Activated CD4-positive, alpha-beta T cell treated with anti-CD3 and anti-CD28 coated beads for 24 hours (primary cell): ENCODE measurements at regions not wholly inside any gene's neighbourhood (a gene's known extent, or its start where the extent isn't known, plus 50 kb on each side); places are given as distances from the start of the nearest gene placed in this dataset.

Source experiments
- DNase-seq, 2 donors: peaks; one replicate each; pipeline ENCODE4 v3.0.0-alpha.2; 2020; ENCODE audit warnings: low read depth in 2 of 2

- no peak for DNase-seq
Observed at GRCh38 chr7:92973293-92973731, 136.9 kb upstream of the CDK6 start.

DNA sequence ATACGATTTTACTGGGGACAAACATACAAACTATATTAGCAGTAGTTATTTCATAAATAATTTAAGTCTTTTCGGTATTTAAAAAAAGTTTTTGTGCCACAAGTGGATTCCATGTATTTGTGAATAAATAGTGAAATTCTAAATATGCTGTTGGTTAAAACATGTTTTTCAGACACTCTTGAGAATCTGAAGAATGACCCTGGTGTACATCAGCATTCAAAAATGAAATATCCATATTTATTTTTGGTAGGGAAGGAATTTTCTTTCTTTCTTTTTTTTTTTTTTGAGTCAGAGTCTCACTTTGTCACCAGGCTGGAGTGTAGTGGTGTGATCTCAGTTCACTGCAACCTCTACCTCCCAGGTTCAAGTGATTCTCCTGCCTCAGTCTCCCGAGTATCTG, 136.1 kb upstream of the CDK6 start:
- DNase-seq = no peak

DNA sequence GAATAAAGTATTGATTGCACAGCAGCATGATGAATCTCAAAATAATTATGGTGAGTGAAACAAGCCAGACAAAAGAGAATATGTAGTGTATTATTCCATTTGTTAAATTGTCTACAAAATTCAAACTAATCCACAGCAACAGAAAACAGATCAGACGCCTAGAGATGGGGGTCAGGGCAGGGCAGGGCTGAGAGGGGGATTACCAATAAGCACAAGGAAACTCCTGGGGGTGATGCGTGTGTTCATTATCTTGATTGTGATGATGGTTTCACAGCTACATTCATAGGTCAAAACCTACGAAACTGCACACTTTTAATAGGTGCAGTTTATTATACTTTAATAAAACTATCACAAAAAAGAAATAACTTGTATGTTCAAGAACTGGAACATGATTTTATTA, 132.7 kb upstream of the CDK6 start:
- no peak for DNase-seq

- DNase-seq = no peak
Observed at GRCh38 chr7:92968502-92968901, 132.1 kb upstream of the CDK6 start.

- DNase-seq = no peak
Observed at GRCh38 chr7:92967238-92967637, 130.9 kb upstream of the CDK6 start.

DNA sequence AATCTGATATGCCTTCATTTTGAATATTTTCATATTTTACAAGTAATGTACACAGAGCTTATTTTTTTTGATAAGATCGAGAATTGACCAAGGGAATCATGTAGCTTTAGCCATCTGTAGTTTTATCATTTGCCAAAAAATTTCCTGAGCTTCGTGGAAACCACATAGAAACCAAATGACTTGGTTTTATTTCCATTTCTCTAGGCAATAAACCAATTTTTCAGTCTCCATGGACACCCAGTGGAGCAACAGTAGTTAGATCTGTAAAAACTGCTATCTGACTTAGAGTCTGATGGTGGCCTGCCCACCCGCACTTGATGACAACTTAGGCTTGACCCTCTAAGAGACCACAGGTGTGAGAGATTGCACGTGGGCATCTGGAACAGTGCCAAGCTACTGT, 127.8 kb upstream of the CDK6 start:
- no peak for DNase-seq

DNA sequence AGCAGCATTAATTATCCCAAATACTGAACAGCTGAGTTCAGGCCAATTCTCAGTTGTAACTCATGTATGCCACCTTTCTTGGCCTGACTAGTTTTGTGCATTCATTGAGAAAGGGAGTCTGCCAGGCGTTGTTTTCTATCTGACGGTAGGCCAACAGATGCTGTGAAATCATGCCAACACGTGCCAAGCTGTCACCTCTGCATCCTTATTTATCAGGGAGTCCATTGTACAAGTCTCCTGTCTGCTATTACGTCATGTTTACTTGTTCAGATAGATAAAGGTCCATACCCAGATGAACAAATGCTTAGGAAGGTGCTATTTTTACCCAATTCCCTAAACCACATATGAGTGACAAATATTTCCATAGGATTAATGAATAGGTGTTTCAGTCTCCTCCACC, 127.2 kb upstream of the CDK6 start:
- DNase-seq = no peak

- no peak for DNase-seq
Observed at GRCh38 chr7:92961961-92962360, 125.6 kb upstream of the CDK6 start.

DNA sequence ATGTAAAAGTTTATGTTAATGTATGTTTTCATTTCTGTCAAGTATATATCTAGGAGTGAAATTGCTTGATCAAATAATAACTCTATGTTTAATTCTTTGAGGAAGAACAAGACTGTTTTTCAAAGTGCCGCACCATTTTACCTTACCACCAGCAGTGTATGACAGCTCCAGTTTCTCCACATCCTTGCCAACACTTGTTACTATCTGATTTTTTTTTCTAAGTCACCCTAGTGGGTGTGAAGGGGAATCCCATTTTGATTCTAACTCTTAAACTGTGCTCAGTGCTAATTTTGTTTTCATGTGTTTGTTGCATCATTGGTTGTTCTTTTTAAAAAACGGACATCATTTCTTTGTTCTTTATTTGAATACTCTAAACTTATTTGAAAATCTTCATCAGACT, 120.2 kb upstream of the CDK6 start:
- no peak for DNase-seq

- peak; percentile 4 for DNase-seq
Observed at GRCh38 chr7:92955081-92955480, 118.7 kb upstream of the CDK6 start.

GRCh38 chr7:92953657-92954056, 117.3 kb upstream of the CDK6 start:
- DNase-seq = no peak

DNA sequence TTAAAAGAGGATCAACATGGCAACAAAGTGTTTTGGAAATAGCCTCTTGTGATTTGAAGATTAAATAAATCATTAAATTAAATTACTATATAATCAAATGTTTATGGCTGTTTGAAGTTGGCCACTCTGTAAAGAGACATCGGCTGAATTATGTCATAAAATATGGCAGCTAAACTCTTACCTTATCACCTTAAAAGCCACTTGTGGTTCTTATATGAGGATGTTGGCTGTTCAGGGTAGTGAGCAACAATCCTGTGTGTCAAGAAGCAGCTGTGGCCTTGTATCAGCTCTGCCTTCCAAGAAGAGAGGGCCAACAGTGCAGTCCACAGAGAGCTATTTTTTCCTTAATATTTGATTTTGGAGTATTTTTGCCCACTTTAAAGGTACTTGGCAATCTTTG, 113.4 kb upstream of the CDK6 start:
- no peak for DNase-seq

- no peak for DNase-seq
Observed at GRCh38 chr7:92945840-92946239, 109.5 kb upstream of the CDK6 start.

DNA sequence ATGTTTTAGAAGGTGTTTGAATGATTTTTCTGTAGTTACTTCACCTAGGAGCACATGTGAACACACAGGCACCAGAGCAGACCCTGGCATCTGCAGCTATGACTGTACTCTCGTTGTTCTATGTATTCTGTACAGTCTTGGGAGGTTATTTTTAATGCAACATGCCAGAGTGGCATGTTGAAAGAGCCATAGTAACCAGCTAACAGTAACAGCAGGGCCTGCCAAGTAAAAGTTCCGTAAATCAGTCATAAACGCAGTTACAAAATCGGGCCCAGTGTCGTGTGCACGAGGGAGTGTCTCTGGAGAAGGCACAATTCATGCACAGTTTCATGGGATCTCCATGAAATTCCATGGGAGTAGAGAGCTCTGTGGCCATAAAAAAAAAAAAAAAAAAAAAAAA, 108.3 kb upstream of the CDK6 start:
- no peak for DNase-seq

GRCh38 chr7:92942706-92943105, 106.3 kb upstream of the CDK6 start:
- peak in 1 of 2 donors; percentile 2 for DNase-seq

- DNase-seq = no peak
Observed at GRCh38 chr7:92939666-92940360, 103.4 kb upstream of the CDK6 start.

GRCh38 chr7:92934096-92934495, 97.7 kb upstream of the CDK6 start:
- no peak for DNase-seq

DNA sequence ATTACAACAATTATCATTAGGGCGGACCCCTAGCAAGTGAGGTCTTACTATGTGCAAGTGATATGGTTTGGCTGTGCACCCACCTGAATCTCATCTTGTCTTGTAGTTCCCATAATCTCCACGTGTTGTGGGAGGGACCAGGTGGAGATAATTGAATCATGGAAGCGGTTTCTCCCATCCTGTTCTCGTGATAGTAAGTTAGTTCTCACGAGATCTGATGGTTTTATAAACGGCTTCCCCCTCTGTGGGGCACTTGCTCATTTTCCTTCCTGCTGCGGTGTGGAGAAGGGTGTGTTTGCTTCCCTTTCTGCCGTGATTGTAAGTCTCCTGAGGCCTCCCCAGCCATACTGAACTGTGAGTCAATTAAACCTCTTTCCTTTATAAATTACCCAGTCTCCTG, 96.1 kb upstream of the CDK6 start:
- DNase-seq = no peak

DNA sequence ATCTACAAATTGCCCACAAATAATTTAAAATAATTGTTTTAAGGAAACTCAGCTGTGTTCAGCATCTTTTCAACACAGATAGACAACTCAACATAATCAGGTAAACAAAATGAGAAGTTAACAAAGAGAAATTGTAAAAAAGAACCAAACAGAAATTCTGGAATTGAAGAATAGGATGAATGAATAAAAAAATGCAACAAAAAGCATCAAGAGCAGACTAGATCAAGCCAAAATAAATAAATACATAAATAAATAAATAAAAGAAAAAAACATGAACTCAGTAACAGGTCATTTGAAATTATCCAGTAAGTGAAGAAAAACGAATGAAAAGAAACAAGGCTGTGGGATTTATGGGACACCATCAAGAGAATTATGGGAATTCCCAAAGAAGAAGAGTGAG, 94.0 kb upstream of the CDK6 start:
- no peak for DNase-seq

GRCh38 chr7:92926697-92927044, 90.3 kb upstream of the CDK6 start:
- no peak for DNase-seq

DNA sequence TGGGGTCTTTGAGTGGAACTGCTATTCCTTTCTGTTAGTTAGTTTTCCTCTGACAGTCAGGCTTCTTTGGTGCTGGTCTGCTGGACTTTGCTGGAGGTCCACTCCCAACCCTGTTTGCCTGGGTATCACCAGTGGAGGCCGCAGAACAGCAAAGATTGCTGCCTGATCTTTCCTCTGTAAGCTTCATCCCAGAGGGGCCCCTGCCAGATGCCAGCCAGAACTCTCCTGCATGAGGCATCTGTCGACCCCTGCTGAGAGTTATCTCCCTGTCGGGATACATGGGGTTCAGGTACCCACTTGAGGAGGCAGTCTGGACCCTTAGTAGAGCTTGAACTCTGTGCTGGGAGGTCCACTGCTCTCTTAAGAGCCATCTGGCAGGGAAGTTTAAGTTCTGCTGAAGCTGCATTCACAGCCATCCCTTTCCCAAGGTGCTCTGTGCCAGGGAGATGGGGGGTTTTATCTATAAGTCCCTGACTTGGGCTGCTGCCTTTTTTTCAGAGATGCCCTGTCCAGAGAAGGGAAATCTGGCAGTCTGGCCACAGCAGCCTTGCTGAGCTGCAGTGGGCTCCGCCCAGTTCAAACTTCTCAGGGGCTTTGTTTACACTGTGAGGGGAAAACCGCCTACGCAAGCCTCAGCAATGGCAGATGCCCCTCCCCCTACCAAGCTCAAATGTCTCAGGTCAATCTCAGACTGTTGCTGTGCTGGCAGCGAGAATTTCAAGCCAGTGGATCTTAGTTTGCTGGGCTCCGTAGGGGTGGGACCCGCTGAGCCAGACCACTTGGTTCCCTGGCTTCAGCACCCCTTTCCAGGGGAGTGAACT, 89.7 kb upstream of the CDK6 start:
- DNase-seq = no peak

GRCh38 chr7:92924800-92925199, 88.4 kb upstream of the CDK6 start:
- no peak for DNase-seq

DNA sequence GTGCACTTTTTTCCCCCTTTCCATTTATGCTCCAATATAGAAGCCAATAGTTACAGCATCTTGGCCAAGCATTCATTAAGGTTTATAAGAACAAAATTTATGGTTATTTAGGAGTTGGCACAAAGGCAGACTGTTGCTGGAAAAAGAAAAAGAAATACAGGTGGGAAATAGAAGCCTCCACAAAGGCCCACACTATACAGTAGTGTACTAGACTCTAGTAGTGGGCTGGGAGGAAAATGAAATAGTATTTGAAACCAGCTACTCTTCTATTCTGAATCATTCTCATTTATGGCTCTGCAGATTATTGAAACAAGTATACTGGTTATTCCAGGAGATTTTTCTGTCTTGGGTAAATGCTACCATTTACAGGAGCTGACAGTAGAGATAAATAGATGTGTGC, 80.9 kb upstream of the CDK6 start:
- no peak for DNase-seq
